Hypothalamus (tissue), 51 donors: ENCODE measurements at regions not wholly inside any gene's neighbourhood (a gene's known extent, or its start where the extent isn't known, plus 50 kb on each side); places are given as distances from the start of the nearest gene placed in this dataset.
"Not testable (repeated sequence)": the region's sequence is repeated elsewhere in the genome, so short reads cannot be mapped to it uniquely, and the experiment has no call there.

Experiments used
- DNase-seq, 51 donors: peaks; one replicate each; lab custom pipeline; 2025; lab: John Stamatoyannopoulos, UW

DNA sequence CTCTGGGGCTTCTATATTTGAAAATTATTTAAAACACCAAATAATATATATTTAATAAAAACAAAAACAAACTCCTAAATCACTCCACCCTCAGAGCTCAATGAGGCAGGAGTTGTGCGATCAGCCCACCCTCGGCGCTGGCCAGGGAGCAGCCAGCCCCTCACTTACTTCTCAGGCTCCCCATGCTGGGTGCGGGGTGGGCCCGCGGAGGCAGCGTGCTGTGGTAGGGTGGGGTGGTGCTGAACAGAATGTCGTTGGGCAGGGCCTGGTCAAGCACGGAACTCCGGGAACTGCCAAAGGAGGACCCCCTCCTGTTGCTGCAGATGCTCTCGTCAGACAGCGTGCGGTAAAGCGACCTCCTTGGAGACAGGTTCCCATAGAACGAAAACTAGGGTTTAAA lies 204.5 kb downstream of the SIPA1L2 start:
- no peak for DNase-seq

DNA sequence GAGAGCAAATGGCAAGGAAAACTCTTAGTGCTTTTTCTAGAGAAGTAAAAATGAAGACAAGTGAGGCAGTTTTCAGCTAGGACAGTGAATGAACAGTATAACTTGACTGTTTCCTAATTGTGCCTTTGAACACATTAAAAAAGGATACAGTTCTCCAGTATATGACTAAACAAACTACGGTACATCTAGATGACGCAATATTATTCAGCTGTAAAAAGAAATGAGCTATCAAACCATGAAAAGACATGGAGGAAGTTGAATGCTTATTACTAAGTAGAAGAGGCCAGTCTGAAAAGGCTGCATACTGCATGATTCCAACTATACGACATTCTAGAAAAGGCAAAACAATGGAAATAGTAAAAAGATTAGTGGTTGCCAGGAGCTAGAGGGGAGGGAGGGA lies 206.3 kb downstream of the SIPA1L2 start:
- no peak for DNase-seq

DNA sequence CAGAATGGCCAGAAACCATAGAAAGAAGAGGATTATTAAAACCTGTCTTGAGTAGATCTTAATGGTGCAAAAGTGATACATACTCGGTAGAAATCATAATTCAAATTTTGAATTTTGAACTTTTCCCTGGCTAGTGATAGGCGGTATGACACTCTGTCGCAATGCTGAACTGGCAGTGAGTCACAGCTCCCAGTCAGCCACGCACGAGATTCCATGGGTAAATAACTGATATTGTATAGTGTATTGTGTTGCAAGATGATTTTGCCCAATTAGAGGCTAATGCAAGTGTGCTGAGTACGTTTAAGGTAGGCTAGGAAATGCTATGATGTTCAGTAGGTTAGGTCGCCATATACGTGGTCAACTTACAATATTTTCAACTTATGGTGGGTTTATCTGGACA lies 207.0 kb downstream of the SIPA1L2 start:
- DNase-seq, result no peak

- no peak for DNase-seq
Measured at GRCh38 chr1:232422098-232422497, 207.8 kb downstream of the SIPA1L2 start.

DNA sequence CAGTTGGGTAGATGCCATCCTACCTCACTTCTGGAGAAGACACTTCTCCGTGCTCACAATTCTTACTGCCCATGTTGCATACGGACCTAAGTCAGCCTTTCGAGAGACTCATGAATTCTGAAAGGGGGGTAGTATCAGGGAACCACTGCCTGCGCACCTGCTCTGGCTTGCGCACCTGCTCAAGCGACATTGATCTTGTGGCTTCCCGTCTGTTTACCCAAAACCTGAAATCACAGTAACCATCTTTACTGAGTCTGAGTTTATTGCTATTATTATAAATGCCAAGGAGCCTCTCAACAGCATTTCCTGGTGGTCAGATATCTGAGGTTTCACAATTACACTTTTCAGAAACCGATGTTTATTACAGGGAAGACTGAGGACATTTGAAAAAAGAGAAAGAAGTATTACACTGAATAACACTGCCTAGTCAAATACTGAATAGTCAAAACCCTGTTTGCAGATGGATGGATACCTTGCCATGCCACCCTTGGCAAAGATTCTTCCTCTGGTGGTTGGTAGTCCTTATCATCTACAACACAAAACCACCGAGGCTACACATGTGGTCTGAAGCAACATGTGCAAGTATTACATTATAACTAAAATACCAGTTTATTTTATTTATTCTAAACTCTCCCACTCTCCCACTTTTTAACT lies 208.7 kb downstream of the SIPA1L2 start:
- no peak for DNase-seq

DNA sequence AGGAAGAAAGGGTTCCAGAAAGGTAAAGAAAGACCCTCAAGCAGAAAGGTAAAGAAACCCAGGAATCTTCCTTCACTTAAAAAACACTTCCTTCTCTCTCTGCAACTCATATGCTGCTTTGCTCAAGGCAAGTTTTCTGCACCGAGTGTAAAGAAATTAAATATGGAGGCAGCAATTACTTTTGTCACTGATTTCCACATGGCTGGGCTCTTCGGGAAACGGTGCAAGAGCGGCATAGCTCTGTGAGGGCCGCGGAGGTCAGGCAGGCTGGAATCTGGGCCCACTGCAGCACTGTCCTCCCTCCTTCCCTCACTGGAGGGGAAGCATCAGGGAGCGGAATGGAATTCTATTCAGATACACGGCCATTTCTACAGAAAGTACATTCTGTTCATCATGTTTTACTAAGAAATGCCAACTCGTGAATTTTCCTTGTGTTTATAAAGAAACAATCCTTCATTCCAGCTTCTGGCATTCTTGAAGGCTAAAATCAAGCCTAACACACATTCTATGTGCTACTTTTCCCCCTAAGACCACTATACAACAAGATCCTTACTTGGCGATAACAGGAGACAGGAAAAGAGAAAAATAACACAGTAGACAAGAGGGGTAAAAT lies 212.2 kb downstream of the SIPA1L2 start:
- DNase-seq, result no peak

- no peak for DNase-seq
Measured at GRCh38 chr1:232416026-232416568, 213.8 kb downstream of the SIPA1L2 start.

DNA sequence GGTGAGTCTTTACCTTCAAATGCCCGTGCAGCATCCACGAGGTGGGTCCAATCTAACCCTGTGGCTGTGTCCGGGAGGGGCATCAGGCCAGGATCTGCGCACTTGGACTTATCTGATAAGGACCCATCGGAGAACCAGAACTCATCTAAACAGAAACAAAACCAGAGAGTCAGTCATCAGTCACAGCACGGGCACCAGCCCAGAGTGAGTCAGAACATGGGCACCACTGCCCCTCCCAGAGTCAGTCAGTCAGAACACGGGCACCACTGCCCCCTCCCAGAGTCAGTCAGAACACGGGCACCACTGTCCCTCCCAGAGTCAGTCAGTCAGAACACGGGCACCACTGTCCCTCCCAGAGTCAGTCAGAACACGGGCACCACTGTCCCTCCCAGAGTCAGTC lies 214.5 kb downstream of the SIPA1L2 start:
- DNase-seq, result not testable (repeated sequence)

GRCh38 chr1:232414100-232414499 lies 215.8 kb downstream of the SIPA1L2 start:
- no peak for DNase-seq

DNA sequence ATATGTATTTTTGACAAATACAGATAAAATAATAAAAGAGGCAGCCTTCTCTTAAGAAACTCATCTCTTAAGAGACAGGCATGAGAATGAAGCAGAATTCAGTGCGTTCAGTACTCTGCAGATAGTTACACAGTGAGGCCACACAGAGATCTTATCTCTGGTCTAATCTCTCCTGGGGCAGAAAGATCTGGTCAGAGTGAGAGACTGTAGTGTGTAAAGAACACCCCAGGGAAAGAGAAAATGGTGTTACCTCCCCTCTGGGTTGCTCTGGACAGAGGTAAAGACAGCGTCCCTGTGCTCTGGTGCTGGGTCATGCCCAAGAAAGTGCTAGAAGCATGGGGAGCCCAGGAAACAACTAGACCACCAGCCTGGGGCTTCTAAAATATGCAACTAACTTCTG lies 216.3 kb downstream of the SIPA1L2 start:
- DNase-seq, result no peak

DNA sequence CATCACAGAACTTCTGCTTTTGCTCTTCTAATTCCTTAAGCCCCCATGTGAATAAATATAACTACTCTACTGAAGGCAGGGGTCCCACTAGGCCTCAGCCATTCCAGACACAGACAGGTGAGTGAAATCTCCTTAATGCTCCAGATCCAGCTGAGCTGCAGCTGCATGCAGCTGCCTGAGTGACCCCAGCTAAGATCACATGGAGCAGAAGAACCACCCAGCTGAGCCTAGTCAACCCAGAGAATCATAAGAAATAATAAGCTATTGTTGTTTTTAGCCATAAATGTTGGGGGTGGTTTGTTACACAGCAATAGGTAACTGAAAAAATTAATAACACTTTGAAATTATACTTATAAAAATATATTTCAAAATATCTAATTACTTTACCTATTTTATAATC lies 220.3 kb downstream of the SIPA1L2 start:
- no peak for DNase-seq

GRCh38 chr1:232407120-232407519 lies 222.8 kb downstream of the SIPA1L2 start:
- DNase-seq, result no peak

- no peak for DNase-seq
Measured at GRCh38 chr1:232405781-232406180, 224.2 kb downstream of the SIPA1L2 start.

DNA sequence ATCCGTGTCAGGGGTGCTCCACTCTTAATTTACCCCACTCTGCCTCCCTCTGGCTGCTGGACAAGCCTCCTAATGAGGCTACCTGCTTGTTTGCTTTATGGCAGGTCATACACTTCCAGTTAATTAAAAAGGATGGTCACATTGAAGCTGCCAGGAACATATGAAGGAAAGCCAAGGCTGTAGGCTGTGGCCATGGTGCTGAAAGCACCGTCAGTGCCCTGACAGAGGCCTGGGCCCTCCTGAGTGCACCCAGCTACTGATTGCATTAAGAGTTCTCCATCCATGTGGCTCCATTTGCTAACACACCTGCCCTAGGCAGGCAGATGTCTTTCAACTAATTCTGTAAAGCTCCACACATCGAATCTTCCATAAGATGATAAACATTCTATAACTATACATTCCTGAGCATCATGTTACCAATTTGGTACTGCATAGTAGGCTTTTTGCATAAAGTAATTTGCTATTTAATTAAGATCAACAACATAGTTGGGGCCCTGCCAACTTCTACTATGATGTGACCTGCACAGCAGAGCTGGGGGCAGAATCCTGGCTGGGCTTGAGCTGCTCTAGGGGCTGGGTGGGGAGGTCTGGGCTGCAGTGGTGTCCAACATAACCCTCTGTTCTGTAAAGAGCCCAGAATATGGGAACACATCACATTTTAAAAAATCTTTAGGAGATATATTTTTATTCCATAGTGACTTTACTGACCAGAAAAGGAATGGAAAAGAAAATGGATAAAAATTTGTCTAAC lies 224.8 kb downstream of the SIPA1L2 start:
- DNase-seq, result no peak

GRCh38 chr1:232404227-232404626 lies 225.7 kb downstream of the SIPA1L2 start:
- no peak for DNase-seq

- DNase-seq, result no peak
Measured at GRCh38 chr1:232403017-232403714, 226.8 kb downstream of the SIPA1L2 start.

DNA sequence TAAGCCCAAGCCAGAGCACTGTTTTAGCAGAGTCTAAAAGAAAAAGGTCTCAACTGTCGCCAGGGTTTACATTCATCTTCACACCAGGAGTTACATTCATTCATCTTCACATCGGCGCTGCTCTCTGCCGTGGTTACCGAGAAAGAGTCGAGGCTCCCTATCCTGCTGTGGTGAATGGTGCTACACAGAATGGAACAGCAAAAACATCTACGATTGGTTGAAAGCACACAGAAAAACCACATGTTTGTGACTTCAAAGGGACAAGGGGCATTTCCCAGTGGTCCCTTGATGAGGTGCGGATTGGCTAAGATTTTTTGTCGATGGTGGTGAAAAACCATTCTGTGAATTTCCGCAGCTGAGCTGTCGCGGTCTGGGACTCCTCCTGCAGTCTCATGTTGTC lies 231.1 kb downstream of the SIPA1L2 start:
- no peak for DNase-seq

GRCh38 chr1:232393444-232394146 lies 236.3 kb downstream of the SIPA1L2 start:
- DNase-seq, result no peak

- no peak for DNase-seq
Measured at GRCh38 chr1:232393010-232393409, 236.9 kb downstream of the SIPA1L2 start.

DNA sequence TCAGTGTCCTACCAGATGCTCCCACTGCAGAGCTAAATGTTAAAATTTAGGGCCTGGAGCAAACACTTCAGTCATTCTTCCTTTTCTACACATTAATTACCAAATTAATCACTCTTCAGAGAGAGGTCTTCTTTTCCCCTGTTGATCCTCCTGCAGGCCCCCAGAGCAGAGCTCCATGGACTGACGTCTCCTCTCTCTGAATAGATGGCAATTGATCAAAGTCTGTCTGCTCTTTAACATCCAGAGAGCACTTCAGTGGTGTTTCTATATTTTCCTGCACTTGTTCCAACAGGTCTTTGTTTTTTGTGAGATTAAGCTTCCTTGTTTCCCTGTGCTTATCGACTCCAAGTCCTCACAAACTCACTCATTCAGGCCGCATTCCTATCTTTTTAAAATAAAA lies 239.3 kb downstream of the SIPA1L2 start:
- no peak for DNase-seq

DNA sequence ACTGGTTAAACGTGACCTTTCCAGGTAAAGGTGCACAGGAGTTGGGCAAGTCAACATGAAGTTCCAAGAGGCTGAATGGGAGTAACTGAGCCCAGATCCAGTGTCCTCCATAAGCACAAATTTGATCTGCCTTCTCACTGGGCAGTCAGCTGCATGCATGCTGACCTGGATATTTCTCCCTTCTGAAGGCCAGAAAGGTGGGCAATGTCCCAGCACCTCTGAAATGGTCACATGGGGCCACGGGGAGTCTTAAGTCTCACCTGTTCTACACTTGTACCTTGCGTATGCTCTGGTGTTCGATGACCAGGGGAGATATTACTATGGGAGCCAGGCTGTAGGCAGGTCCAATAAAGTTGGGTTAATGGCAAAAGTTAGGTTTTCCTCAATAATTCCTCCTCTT lies 240.2 kb downstream of the SIPA1L2 start:
- DNase-seq, result no peak
